H1 (cell line): ENCODE measurements at regions not wholly inside any gene's neighbourhood (a gene's known extent, or its start where the extent isn't known, plus 50 kb on each side); places are given as distances from the start of the nearest gene placed in this dataset.

Experiments used
- CTCF ChIA-PET: fragments of 300-600 bp; sonication (Branson Sonifier 250); formaldehyde crosslinking; loops from one replicate; lab custom pipeline; 2021; ENCODE audit not compliant: partially characterized antibody; lab: Charles Lee
- POLR2A ChIA-PET: fragments of 300-600 bp; sonication (Branson Sonifier 250); formaldehyde crosslinking; loops from one replicate; lab custom pipeline; 2021; ENCODE audit warnings: inconsistent platforms; ENCODE audit not compliant: partially characterized antibody; lab: Charles Lee
- DNase-seq, 2 experiments: peaks; one replicate each; pipeline versions ENCODE4 v3.0.0 to v3.0.0-alpha.2; 2010 to 2022; ENCODE audit warnings: low spot score in 2 of 2, low read depth in 1 of 2, mixed read lengths in 1 of 2
- FAIRE-seq: peaks from 2 replicates; lab custom pipeline; 2011; peaks lifted over from hg19 to GRCh38; lab: Jason Lieb, UNC
- H2AFZ ChIP-seq: 2 replicates; pipeline ENCODE4 v1.8.1; 2012; ENCODE audit warnings: low read length, inconsistent platforms
- H2AK5ac ChIP-seq: 2 replicates; pipeline ENCODE4 v1.6.1; 2013; ENCODE audit warnings: low read depth, low read length
- H2BK120ac ChIP-seq: replicated peaks from 2 replicates; pipeline ENCODE3; 2013; ENCODE audit warnings: low read depth, low read length, inconsistent platforms
- H2BK12ac ChIP-seq: 2 replicates; pipeline ENCODE4 v1.6.1; 2013; ENCODE audit warnings: low read depth, low read length
- H2BK15ac ChIP-seq: 2 replicates; pipeline ENCODE4 v1.6.1; 2013; ENCODE audit warnings: low read length
- H2BK20ac ChIP-seq: 2 replicates; pipeline ENCODE4 v1.6.1; 2013; ENCODE audit warnings: low read length
- H2BK5ac ChIP-seq: 2 replicates; pipeline ENCODE4 v1.6.1; 2013; ENCODE audit warnings: low read depth, low read length
- H3K14ac ChIP-seq: 2 replicates; pipeline ENCODE4 v1.6.1; 2013; ENCODE audit warnings: inconsistent platforms; ENCODE audit not compliant: insufficient read length
- H3K18ac ChIP-seq: 2 replicates; pipeline ENCODE4 v1.6.1; 2013; ENCODE audit warnings: low read length; ENCODE audit errors: extremely low read depth
- H3K23ac ChIP-seq: 2 replicates; pipeline ENCODE4 v1.6.1; 2013; ENCODE audit warnings: inconsistent platforms; ENCODE audit not compliant: insufficient read length
- H3K23me2 ChIP-seq: 2 replicates; pipeline ENCODE4 v1.6.1; 2013; ENCODE audit warnings: low read depth, low read length
- H3K27ac ChIP-seq: 2 replicates; pipeline ENCODE4 v1.6.1; 2011; ENCODE audit warnings: low read depth, low read length, inconsistent platforms
- H3K27me3 ChIP-seq, 4 experiments: replicated peaks in 1 of 4; 1 replicate in 1 of 4; 2 replicates in 3 of 4; pipeline versions ENCODE4 v1.6.1 to v1.8.1; 2011 to 2013; ENCODE audit warnings: low read length in 3 of 4, mild to moderate bottlenecking in 3 of 4, inconsistent platforms in 2 of 4, mixed read lengths in 2 of 4, moderate library complexity in 1 of 4; ENCODE audit not compliant: control insufficient read depth in 3 of 4, insufficient read depth in 3 of 4; ENCODE audit errors: extremely low read depth in 1 of 4
- H3K36me3 ChIP-seq, 4 experiments: 2 replicates each; pipeline versions ENCODE4 v1.6.1 to v1.8.1; 2011 to 2013; ENCODE audit warnings: mild to moderate bottlenecking in 4 of 4, low read length in 3 of 4, moderate library complexity in 2 of 4, control low read depth in 1 of 4, inconsistent platforms in 1 of 4; ENCODE audit not compliant: insufficient read depth in 4 of 4, control insufficient read depth in 2 of 4
- H3K4ac ChIP-seq: replicated peaks from 2 replicates; pipeline ENCODE3; 2013; ENCODE audit warnings: low read length, low read depth, mixed read lengths, inconsistent platforms; ENCODE audit not compliant: insufficient read length
- H3K4me1 ChIP-seq, 4 experiments: replicated peaks in 1 of 4; 1 replicate in 1 of 4; 2 replicates in 3 of 4; pipeline versions ENCODE4 v1.6.1 to v1.8.1; 2011 to 2013; ENCODE audit warnings: low read length in 3 of 4, inconsistent platforms in 2 of 4, mixed read lengths in 1 of 4; ENCODE audit not compliant: insufficient read depth in 4 of 4, control insufficient read depth in 3 of 4
- H3K4me2 ChIP-seq, 2 experiments: 2 replicates each; pipeline versions ENCODE4 v1.6.1 to v1.8.1; 2011 to 2013; ENCODE audit warnings: low read depth in 2 of 2, low read length in 2 of 2, control low read depth in 1 of 2, inconsistent platforms in 1 of 2, mild to moderate bottlenecking in 1 of 2; ENCODE audit not compliant: insufficient read depth in 1 of 2
- H3K4me3 ChIP-seq, 4 experiments: fragments of 200-600, 300-600 bp in 1 of 4; sonication (generic), shearing (Covaris generic), sonication (Bioruptor Twin) in 1 of 4; 2 replicates each; pipeline versions ENCODE4 v1.5.1 to v1.8.1; 2011 to 2016; ENCODE audit warnings: low read length in 4 of 4, low read depth in 3 of 4, control low read depth in 2 of 4, inconsistent platforms in 2 of 4, mild to moderate bottlenecking in 2 of 4, mixed read lengths in 1 of 4, moderate library complexity in 1 of 4; ENCODE audit not compliant: insufficient read depth in 2 of 4; ENCODE audit errors: extremely low read depth in 1 of 4
- H3K56ac ChIP-seq: replicated peaks from 2 replicates; pipeline ENCODE3; 2013; ENCODE audit warnings: low read depth, mild to moderate bottlenecking, mixed read lengths, low read length, inconsistent platforms; ENCODE audit not compliant: insufficient read length
- H3K79me1 ChIP-seq: 2 replicates; pipeline ENCODE4 v1.6.1; 2013; ENCODE audit warnings: low read depth, low read length, control low read depth
- H3K79me2 ChIP-seq, 2 experiments: 2 replicates each; pipeline versions ENCODE4 v1.6.1 to v1.8.1; 2012 to 2013; ENCODE audit warnings: low read length in 2 of 2, mild to moderate bottlenecking in 2 of 2, inconsistent platforms in 1 of 2; ENCODE audit not compliant: insufficient read depth in 2 of 2, control insufficient read depth in 1 of 2
- H3K9ac ChIP-seq, 4 experiments: replicated peaks in 1 of 4; 1 replicate in 1 of 4; 2 replicates in 3 of 4; pipeline versions ENCODE4 v1.6.1 to v1.8.1; 2011 to 2013; ENCODE audit warnings: low read depth in 3 of 4, low read length in 3 of 4, control low read depth in 2 of 4, mild to moderate bottlenecking in 2 of 4, moderate library complexity in 2 of 4, inconsistent platforms in 1 of 4; ENCODE audit errors: extremely low read depth in 1 of 4
- H3K9me3 ChIP-seq, 2 experiments: 2 replicates each; pipeline versions ENCODE4 v1.6.1 to v1.8.1; 2012 to 2013; ENCODE audit warnings: mild to moderate bottlenecking in 2 of 2, moderate library complexity in 2 of 2, control low read depth in 1 of 2, inconsistent platforms in 1 of 2, low read depth in 1 of 2, low read length in 1 of 2, mixed read lengths in 1 of 2; ENCODE audit not compliant: insufficient read depth in 2 of 2
- H4K20me1 ChIP-seq, 2 experiments: replicated peaks in 1 of 2; 2 replicates each; pipeline versions ENCODE3 to v1.8.1; 2011 to 2013; ENCODE audit warnings: inconsistent platforms in 2 of 2, low read length in 2 of 2, mild to moderate bottlenecking in 1 of 2; ENCODE audit not compliant: insufficient read depth in 2 of 2, control insufficient read depth in 1 of 2
- H4K5ac ChIP-seq: 2 replicates; pipeline ENCODE4 v1.6.1; 2013; ENCODE audit warnings: low read length, low read depth, mixed read lengths, inconsistent platforms; ENCODE audit not compliant: insufficient read length
- H4K8ac ChIP-seq: 2 replicates; pipeline ENCODE4 v1.8.0; 2013; ENCODE audit warnings: mild to moderate bottlenecking, moderate library complexity, low read length, inconsistent platforms; ENCODE audit not compliant: insufficient read depth; ENCODE audit errors: extremely low read depth
- H4K91ac ChIP-seq: replicated peaks from 2 replicates; pipeline ENCODE3; 2013; ENCODE audit warnings: low read length, mixed read lengths, inconsistent platforms; ENCODE audit not compliant: insufficient read length
- CEBPB ChIP-seq: IDR thresholded peaks from 2 replicates; pipeline ENCODE4 v1.6.1; 2012; ENCODE audit warnings: low read depth, low read length
- EGR1 ChIP-seq: IDR thresholded peaks from 2 replicates; pipeline ENCODE4 v1.6.1; 2011; ENCODE audit warnings: low read depth, low read length, borderline replicate concordance
- FOSL1 ChIP-seq: IDR thresholded peaks from 2 replicates; pipeline ENCODE4 v1.6.1; 2011; ENCODE audit warnings: mild to moderate bottlenecking, low read depth, low read length, moderate library complexity; ENCODE audit not compliant: insufficient read depth
- GTF2F1 ChIP-seq: IDR thresholded peaks from 2 replicates; pipeline ENCODE4 v1.6.1; 2012; ENCODE audit warnings: low read depth, low read length, improper control_type of control experiment, borderline replicate concordance
- HDAC6 ChIP-seq: IDR thresholded peaks from one replicate; pipeline ENCODE4 v1.7.1; 2012; ENCODE audit warnings: low read depth, mild to moderate bottlenecking, inconsistent platforms, low read length, moderate library complexity
- KDM4A ChIP-seq: IDR thresholded peaks from one replicate; pipeline ENCODE4 v1.7.1; 2012; ENCODE audit warnings: low read depth, mild to moderate bottlenecking, moderate library complexity, low read length, inconsistent platforms; ENCODE audit not compliant: severe bottlenecking
- NANOG ChIP-seq: IDR thresholded peaks from 2 replicates; pipeline ENCODE4 v1.6.1; 2011; ENCODE audit warnings: low read length, low read depth, mild to moderate bottlenecking, inconsistent platforms; ENCODE audit not compliant: insufficient read depth, poor library complexity, severe bottlenecking
- PHF8 ChIP-seq: fragments of 200-600 bp; sonication (generic); conservative IDR thresholded peaks from 2 replicates; pipeline ENCODE4 v1.7.1; 2012; ENCODE audit warnings: low read depth, mild to moderate bottlenecking, inconsistent platforms, low read length, moderate library complexity
- POLR2A ChIP-seq, 2 experiments: IDR thresholded peaks; 1 replicate in 1 of 2; 2 replicates in 1 of 2; pipeline ENCODE4 v1.6.1; 2011; ENCODE audit warnings: low read depth in 2 of 2, low read length in 2 of 2, mild to moderate bottlenecking in 2 of 2; ENCODE audit errors: control extremely low read depth in 1 of 2
- RNF2 ChIP-seq: fragments of 200-900, 300-1000 bp; sonication (generic); IDR thresholded peaks from 2 replicates; pipeline ENCODE4 v1.7.1; 2016; ENCODE audit warnings: borderline replicate concordance, low read depth, mild to moderate bottlenecking, antibody characterized with exemption, low read length; ENCODE audit not compliant: poor library complexity, severe bottlenecking; ENCODE audit errors: missing control alignments
- SIX5 ChIP-seq: IDR thresholded peaks from 2 replicates; pipeline ENCODE4 v1.6.1; 2011; ENCODE audit warnings: mild to moderate bottlenecking, low read depth, low read length
- WGBS, 2 experiments: shearing (Covaris generic) in 1 of 2; methylation state at CpG; one replicate each; pipeline versions ENCODE4 v1.1.6 to v1.1.7; 2013 to 2015; ENCODE audit warnings: low lambda C conversion rate in 2 of 2, mixed read lengths in 2 of 2, inconsistent platforms in 1 of 2, low coverage in 1 of 2, missing lambda C conversion rate in 1 of 2; ENCODE audit not compliant: insufficient replicate concordance in 2 of 2, insufficient coverage in 1 of 2, insufficient read length in 1 of 2; ENCODE audit errors: extremely low coverage in 1 of 2, missing lambda C conversion rate in 1 of 2; 5-methylcytosine and 5-hydroxymethylcytosine counted together
- TF ChIP-seq, protein P1 (sequence below): IDR thresholded peaks from 2 replicates; pipeline ENCODE4 v1.6.1; 2011; ENCODE audit warnings: low read length, improper control_type of control experiment

DNA sequence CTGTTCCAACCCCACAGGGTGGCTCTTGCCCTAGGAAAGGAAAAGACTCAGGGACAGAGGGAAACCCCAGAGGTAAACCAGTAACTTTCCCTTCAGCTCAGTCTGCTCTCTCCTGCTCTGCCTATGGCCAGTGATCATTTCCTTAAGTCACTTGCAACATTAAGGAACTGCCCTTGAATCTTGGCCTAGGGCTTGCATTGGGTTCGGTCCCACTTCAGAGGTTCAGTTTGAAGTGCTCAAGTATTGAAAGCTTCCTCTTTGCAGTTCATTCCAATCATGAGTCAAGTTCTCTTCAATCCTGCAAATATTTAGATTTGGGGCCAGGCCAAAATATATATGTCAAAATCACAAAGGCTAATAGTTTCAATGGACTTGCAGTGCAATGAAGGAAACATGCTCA lies 97.7 kb upstream of the IRF2BP2 start:
- H4K5ac ChIP-seq, result no peak overlapping the region
- no peaks in the 10 kb centered on the region for H3K79me2 ChIP-seq
- ChIA-PET POLR2A (no interaction called here), CTCF (interaction anchor here (0.8 kb wide), 1 partner anchor 12 kb away, joined by 4 read pairs; no protein-coding TSS in a partner anchor)
- H3K4me2 ChIP-seq, result no peak overlapping the region
- 100% methylated on average over 1 of the region's 1 CpG; no CpG with 5 or more reads in 1 of the 2 experiments for WGBS, 2 experiments
- no peak overlapping the region for H2BK20ac ChIP-seq
- H3K27me3 ChIP-seq, result no peaks in the 10 kb centered on the region
- H3K36me3 ChIP-seq, result no peaks in the 10 kb centered on the region
- H3K14ac ChIP-seq, result no peak overlapping the region
- H2BK120ac ChIP-seq, result no peak overlapping the region
- no peak overlapping the region for H3K27ac ChIP-seq
- no peak overlapping the region for H3K18ac ChIP-seq
- no peak overlapping the region for H2BK15ac ChIP-seq
- no peak overlapping the region for H3K56ac ChIP-seq
- no peak for DNase-seq
- H4K91ac ChIP-seq, result no peak overlapping the region
- no peaks in the 10 kb centered on the region for H4K20me1 ChIP-seq
- no peak overlapping the region for H3K23ac ChIP-seq
- H3K79me1 ChIP-seq, result no peaks in the 10 kb centered on the region
- H3K4ac ChIP-seq, result no peak overlapping the region
- no peaks in the 10 kb centered on the region for H3K23me2 ChIP-seq
- H3K4me1 ChIP-seq, result no peaks in the 10 kb centered on the region
- no peak overlapping the region for H2BK12ac ChIP-seq
- no peak overlapping the region for H4K8ac ChIP-seq
- no peak overlapping the region for H2AK5ac ChIP-seq
- no peaks in the 10 kb centered on the region for H3K9me3 ChIP-seq
- H2AFZ ChIP-seq, result no peak overlapping the region
- no peak overlapping the region for H3K9ac ChIP-seq
- H2BK5ac ChIP-seq, result no peak overlapping the region
- H3K4me3 ChIP-seq, result no peak overlapping the region
- FAIRE-seq, result no peak
- TF ChIP-seq KDM4A (no peak), EGR1 (no peak), NANOG (no peak), FOSL1 (no peak), PHF8 (no peak), CEBPB (no peak), SIX5 (no peak), GTF2F1 (no peak), POLR2A (IDR thresholded peaks at IDR 0.05; ENCODE audit: control extremely low read depth in 1 of 2, low read depth in 2 of 2, low read length in 2 of 2) (no peak), HDAC6 (no peak), RNF2 (no peak)
- TF ChIP-seq, protein P1, sequence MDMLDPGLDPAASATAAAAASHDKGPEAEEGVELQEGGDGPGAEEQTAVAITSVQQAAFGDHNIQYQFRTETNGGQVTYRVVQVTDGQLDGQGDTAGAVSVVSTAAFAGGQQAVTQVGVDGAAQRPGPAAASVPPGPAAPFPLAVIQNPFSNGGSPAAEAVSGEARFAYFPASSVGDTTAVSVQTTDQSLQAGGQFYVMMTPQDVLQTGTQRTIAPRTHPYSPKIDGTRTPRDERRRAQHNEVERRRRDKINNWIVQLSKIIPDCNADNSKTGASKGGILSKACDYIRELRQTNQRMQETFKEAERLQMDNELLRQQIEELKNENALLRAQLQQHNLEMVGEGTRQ, result no peak
